H1 (cell line): ENCODE measurements at regions not wholly inside any gene's neighbourhood (a gene's known extent, or its start where the extent isn't known, plus 50 kb on each side); places are given as distances from the start of the nearest gene placed in this dataset.

Experiments
- CTCF ChIA-PET: fragments of 300-600 bp; sonication (Branson Sonifier 250); formaldehyde crosslinking; loops from one replicate; lab custom pipeline; 2021; ENCODE audit not compliant: partially characterized antibody; lab: Charles Lee
- POLR2A ChIA-PET: fragments of 300-600 bp; sonication (Branson Sonifier 250); formaldehyde crosslinking; loops from one replicate; lab custom pipeline; 2021; ENCODE audit warnings: inconsistent platforms; ENCODE audit not compliant: partially characterized antibody; lab: Charles Lee
- DNase-seq, 2 experiments: peaks; one replicate each; pipeline versions ENCODE4 v3.0.0 to v3.0.0-alpha.2; 2010 to 2022; ENCODE audit warnings: low spot score in 2 of 2, low read depth in 1 of 2, mixed read lengths in 1 of 2
- FAIRE-seq: peaks from 2 replicates; lab custom pipeline; 2011; peaks lifted over from hg19 to GRCh38; lab: Jason Lieb, UNC
- H2AFZ ChIP-seq: 2 replicates; pipeline ENCODE4 v1.8.1; 2012; ENCODE audit warnings: low read length, inconsistent platforms
- H2AK5ac ChIP-seq: 2 replicates; pipeline ENCODE4 v1.6.1; 2013; ENCODE audit warnings: low read depth, low read length
- H2BK120ac ChIP-seq: replicated peaks from 2 replicates; pipeline ENCODE3; 2013; ENCODE audit warnings: low read depth, low read length, inconsistent platforms
- H2BK12ac ChIP-seq: 2 replicates; pipeline ENCODE4 v1.6.1; 2013; ENCODE audit warnings: low read depth, low read length
- H2BK15ac ChIP-seq: 2 replicates; pipeline ENCODE4 v1.6.1; 2013; ENCODE audit warnings: low read length
- H2BK20ac ChIP-seq: 2 replicates; pipeline ENCODE4 v1.6.1; 2013; ENCODE audit warnings: low read length
- H2BK5ac ChIP-seq: 2 replicates; pipeline ENCODE4 v1.6.1; 2013; ENCODE audit warnings: low read depth, low read length
- H3K14ac ChIP-seq: 2 replicates; pipeline ENCODE4 v1.6.1; 2013; ENCODE audit warnings: inconsistent platforms; ENCODE audit not compliant: insufficient read length
- H3K18ac ChIP-seq: 2 replicates; pipeline ENCODE4 v1.6.1; 2013; ENCODE audit warnings: low read length; ENCODE audit errors: extremely low read depth
- H3K23ac ChIP-seq: 2 replicates; pipeline ENCODE4 v1.6.1; 2013; ENCODE audit warnings: inconsistent platforms; ENCODE audit not compliant: insufficient read length
- H3K23me2 ChIP-seq: 2 replicates; pipeline ENCODE4 v1.6.1; 2013; ENCODE audit warnings: low read depth, low read length
- H3K27ac ChIP-seq: 2 replicates; pipeline ENCODE4 v1.6.1; 2011; ENCODE audit warnings: low read depth, low read length, inconsistent platforms
- H3K27me3 ChIP-seq, 4 experiments: replicated peaks in 1 of 4; 1 replicate in 1 of 4; 2 replicates in 3 of 4; pipeline versions ENCODE4 v1.6.1 to v1.8.1; 2011 to 2013; ENCODE audit warnings: low read length in 3 of 4, mild to moderate bottlenecking in 3 of 4, inconsistent platforms in 2 of 4, mixed read lengths in 2 of 4, moderate library complexity in 1 of 4; ENCODE audit not compliant: control insufficient read depth in 3 of 4, insufficient read depth in 3 of 4; ENCODE audit errors: extremely low read depth in 1 of 4
- H3K36me3 ChIP-seq, 4 experiments: 2 replicates each; pipeline versions ENCODE4 v1.6.1 to v1.8.1; 2011 to 2013; ENCODE audit warnings: mild to moderate bottlenecking in 4 of 4, low read length in 3 of 4, moderate library complexity in 2 of 4, control low read depth in 1 of 4, inconsistent platforms in 1 of 4; ENCODE audit not compliant: insufficient read depth in 4 of 4, control insufficient read depth in 2 of 4
- H3K4ac ChIP-seq: replicated peaks from 2 replicates; pipeline ENCODE3; 2013; ENCODE audit warnings: low read length, low read depth, mixed read lengths, inconsistent platforms; ENCODE audit not compliant: insufficient read length
- H3K4me1 ChIP-seq, 4 experiments: replicated peaks in 1 of 4; 1 replicate in 1 of 4; 2 replicates in 3 of 4; pipeline versions ENCODE4 v1.6.1 to v1.8.1; 2011 to 2013; ENCODE audit warnings: low read length in 3 of 4, inconsistent platforms in 2 of 4, mixed read lengths in 1 of 4; ENCODE audit not compliant: insufficient read depth in 4 of 4, control insufficient read depth in 3 of 4
- H3K4me2 ChIP-seq, 2 experiments: 2 replicates each; pipeline versions ENCODE4 v1.6.1 to v1.8.1; 2011 to 2013; ENCODE audit warnings: low read depth in 2 of 2, low read length in 2 of 2, control low read depth in 1 of 2, inconsistent platforms in 1 of 2, mild to moderate bottlenecking in 1 of 2; ENCODE audit not compliant: insufficient read depth in 1 of 2
- H3K4me3 ChIP-seq, 4 experiments: fragments of 200-600, 300-600 bp in 1 of 4; sonication (generic), shearing (Covaris generic), sonication (Bioruptor Twin) in 1 of 4; 2 replicates each; pipeline versions ENCODE4 v1.5.1 to v1.8.1; 2011 to 2016; ENCODE audit warnings: low read length in 4 of 4, low read depth in 3 of 4, control low read depth in 2 of 4, inconsistent platforms in 2 of 4, mild to moderate bottlenecking in 2 of 4, mixed read lengths in 1 of 4, moderate library complexity in 1 of 4; ENCODE audit not compliant: insufficient read depth in 2 of 4; ENCODE audit errors: extremely low read depth in 1 of 4
- H3K56ac ChIP-seq: replicated peaks from 2 replicates; pipeline ENCODE3; 2013; ENCODE audit warnings: low read depth, mild to moderate bottlenecking, mixed read lengths, low read length, inconsistent platforms; ENCODE audit not compliant: insufficient read length
- H3K79me1 ChIP-seq: 2 replicates; pipeline ENCODE4 v1.6.1; 2013; ENCODE audit warnings: low read depth, low read length, control low read depth
- H3K79me2 ChIP-seq, 2 experiments: 2 replicates each; pipeline versions ENCODE4 v1.6.1 to v1.8.1; 2012 to 2013; ENCODE audit warnings: low read length in 2 of 2, mild to moderate bottlenecking in 2 of 2, inconsistent platforms in 1 of 2; ENCODE audit not compliant: insufficient read depth in 2 of 2, control insufficient read depth in 1 of 2
- H3K9ac ChIP-seq, 4 experiments: replicated peaks in 1 of 4; 1 replicate in 1 of 4; 2 replicates in 3 of 4; pipeline versions ENCODE4 v1.6.1 to v1.8.1; 2011 to 2013; ENCODE audit warnings: low read depth in 3 of 4, low read length in 3 of 4, control low read depth in 2 of 4, mild to moderate bottlenecking in 2 of 4, moderate library complexity in 2 of 4, inconsistent platforms in 1 of 4; ENCODE audit errors: extremely low read depth in 1 of 4
- H3K9me3 ChIP-seq, 2 experiments: 2 replicates each; pipeline versions ENCODE4 v1.6.1 to v1.8.1; 2012 to 2013; ENCODE audit warnings: mild to moderate bottlenecking in 2 of 2, moderate library complexity in 2 of 2, control low read depth in 1 of 2, inconsistent platforms in 1 of 2, low read depth in 1 of 2, low read length in 1 of 2, mixed read lengths in 1 of 2; ENCODE audit not compliant: insufficient read depth in 2 of 2
- H4K20me1 ChIP-seq, 2 experiments: replicated peaks in 1 of 2; 2 replicates each; pipeline versions ENCODE3 to v1.8.1; 2011 to 2013; ENCODE audit warnings: inconsistent platforms in 2 of 2, low read length in 2 of 2, mild to moderate bottlenecking in 1 of 2; ENCODE audit not compliant: insufficient read depth in 2 of 2, control insufficient read depth in 1 of 2
- H4K5ac ChIP-seq: 2 replicates; pipeline ENCODE4 v1.6.1; 2013; ENCODE audit warnings: low read length, low read depth, mixed read lengths, inconsistent platforms; ENCODE audit not compliant: insufficient read length
- H4K8ac ChIP-seq: 2 replicates; pipeline ENCODE4 v1.8.0; 2013; ENCODE audit warnings: mild to moderate bottlenecking, moderate library complexity, low read length, inconsistent platforms; ENCODE audit not compliant: insufficient read depth; ENCODE audit errors: extremely low read depth
- H4K91ac ChIP-seq: replicated peaks from 2 replicates; pipeline ENCODE3; 2013; ENCODE audit warnings: low read length, mixed read lengths, inconsistent platforms; ENCODE audit not compliant: insufficient read length
- POLR2AphosphoS5 ChIP-seq: IDR thresholded peaks from 2 replicates; pipeline ENCODE4 v1.6.1; 2011; ENCODE audit warnings: low read depth, low read length
- WGBS, 2 experiments: shearing (Covaris generic) in 1 of 2; methylation state at CpG; one replicate each; pipeline versions ENCODE4 v1.1.6 to v1.1.7; 2013 to 2015; ENCODE audit warnings: low lambda C conversion rate in 2 of 2, mixed read lengths in 2 of 2, inconsistent platforms in 1 of 2, low coverage in 1 of 2, missing lambda C conversion rate in 1 of 2; ENCODE audit not compliant: insufficient replicate concordance in 2 of 2, insufficient coverage in 1 of 2, insufficient read length in 1 of 2; ENCODE audit errors: extremely low coverage in 1 of 2, missing lambda C conversion rate in 1 of 2; 5-methylcytosine and 5-hydroxymethylcytosine counted together

GRCh38 chr1:208852911-208853310 is 608.7 kb upstream of the PLXNA2 start:
- H3K79me2 ChIP-seq = no peaks in the 10 kb centered on the region
- no peaks in the 10 kb centered on the region for H3K27me3 ChIP-seq
- no peak overlapping the region for H3K56ac ChIP-seq
- H2AFZ ChIP-seq = no peak overlapping the region
- DNase-seq (no peak), FAIRE-seq (no peak)
- no peak overlapping the region for H4K5ac ChIP-seq
- H2BK5ac ChIP-seq = no peak overlapping the region
- no peaks in the 10 kb centered on the region for H4K20me1 ChIP-seq
- H4K8ac ChIP-seq = no peak overlapping the region
- no peaks in the 10 kb centered on the region for H3K9me3 ChIP-seq
- H3K23ac ChIP-seq = no peak overlapping the region
- H2BK20ac ChIP-seq = no peak overlapping the region
- H2BK12ac ChIP-seq = no peak overlapping the region
- ChIA-PET CTCF (no interaction called here), POLR2A (no interaction called here)
- H3K4me1 ChIP-seq = no peaks in the 10 kb centered on the region
- no peak overlapping the region for H3K4me3 ChIP-seq
- no peak overlapping the region for H3K27ac ChIP-seq
- H3K14ac ChIP-seq = no peak overlapping the region
- 93% methylated on average over 3 of the region's 3 CpGs; no CpG with 5 or more reads in 1 of the 2 experiments for WGBS, 2 experiments
- no peak overlapping the region for H3K18ac ChIP-seq
- TF ChIP-seq POLR2AphosphoS5 = no peak
- no peak overlapping the region for H2BK120ac ChIP-seq
- no peak overlapping the region for H2AK5ac ChIP-seq
- no peak overlapping the region for H3K4me2 ChIP-seq
- H3K23me2 ChIP-seq = no peaks in the 10 kb centered on the region
- no peak overlapping the region for H2BK15ac ChIP-seq
- no peak overlapping the region for H3K9ac ChIP-seq
- no peak overlapping the region for H4K91ac ChIP-seq
- no peaks in the 10 kb centered on the region for H3K36me3 ChIP-seq
- H3K4ac ChIP-seq = no peak overlapping the region
- no peaks in the 10 kb centered on the region for H3K79me1 ChIP-seq
